Activated CD8-positive, alpha-beta memory T cell treated with anti-CD3 and anti-CD28 coated beads, Interleukin-2, amount 50 U/mL, for 48 hours (primary cell): ENCODE measurements at regions not wholly inside any gene's neighbourhood (a gene's known extent, or its start where the extent isn't known, plus 50 kb on each side); places are given as distances from the start of the nearest gene placed in this dataset.

ENCODE experiments used
- DNase-seq: peaks from one replicate; pipeline ENCODE4 v3.0.0-alpha.2; 2020

- DNase-seq = no peak
These were observed 63.9 kb upstream of the PIM1 start for GRCh38 chr6:37106051-37106363.

GRCh38 chr6:37106554-37106953, 63.4 kb upstream of the PIM1 start:
- DNase-seq = no peak

GRCh38 chr6:37106982-37107491, 62.9 kb upstream of the PIM1 start:
- DNase-seq = no peak

GRCh38 chr6:37109714-37110499, 60.0 kb upstream of the PIM1 start:
- DNase-seq = no peak

GRCh38 chr6:37110500-37111461, 59.2 kb upstream of the PIM1 start:
- DNase-seq = no peak

DNA sequence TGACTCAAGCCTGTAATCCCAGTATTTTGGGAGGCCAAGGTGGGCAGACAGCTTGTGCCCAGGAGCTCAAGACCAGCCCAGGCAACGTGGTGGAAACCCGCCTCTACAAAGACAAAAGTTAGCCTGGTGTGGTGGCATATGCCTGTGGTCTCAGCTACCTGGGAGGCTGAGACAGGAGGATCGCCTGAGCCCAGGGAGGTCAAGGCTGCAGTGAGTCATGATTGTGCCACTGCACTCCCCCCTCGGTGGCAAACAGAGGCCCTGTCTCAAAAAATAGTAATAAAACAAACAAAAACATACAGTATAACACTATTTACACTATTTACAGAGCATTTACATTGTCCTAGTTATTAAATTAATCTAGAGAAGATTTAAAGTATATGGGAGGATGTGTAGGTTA, 56.0 kb upstream of the PIM1 start:
- no peak for DNase-seq

DNA sequence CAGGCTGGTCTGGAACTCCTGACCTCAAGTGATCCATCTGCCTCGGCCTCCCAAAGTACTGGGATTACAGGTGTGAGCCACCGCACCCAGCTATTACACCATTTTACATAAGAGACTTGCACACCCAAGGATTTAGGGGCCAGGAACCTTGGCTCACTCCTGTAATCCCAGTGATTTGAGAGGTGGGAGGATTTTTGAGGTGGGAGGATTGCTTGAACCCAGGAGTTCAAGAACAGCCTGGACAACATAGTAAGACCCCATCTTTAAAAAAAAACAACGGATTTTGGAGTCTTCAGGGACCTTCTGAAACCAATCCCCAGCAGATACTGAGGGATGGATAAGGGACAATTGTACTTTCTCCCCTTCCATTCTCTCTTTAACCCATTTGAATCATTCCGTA, 55.3 kb upstream of the PIM1 start:
- DNase-seq = no peak

- no peak for DNase-seq
These were observed 54.6 kb upstream of the PIM1 start for GRCh38 chr6:37115236-37115895.

- DNase-seq = no peak
These were observed 53.6 kb upstream of the PIM1 start for GRCh38 chr6:37116326-37116725.

DNA sequence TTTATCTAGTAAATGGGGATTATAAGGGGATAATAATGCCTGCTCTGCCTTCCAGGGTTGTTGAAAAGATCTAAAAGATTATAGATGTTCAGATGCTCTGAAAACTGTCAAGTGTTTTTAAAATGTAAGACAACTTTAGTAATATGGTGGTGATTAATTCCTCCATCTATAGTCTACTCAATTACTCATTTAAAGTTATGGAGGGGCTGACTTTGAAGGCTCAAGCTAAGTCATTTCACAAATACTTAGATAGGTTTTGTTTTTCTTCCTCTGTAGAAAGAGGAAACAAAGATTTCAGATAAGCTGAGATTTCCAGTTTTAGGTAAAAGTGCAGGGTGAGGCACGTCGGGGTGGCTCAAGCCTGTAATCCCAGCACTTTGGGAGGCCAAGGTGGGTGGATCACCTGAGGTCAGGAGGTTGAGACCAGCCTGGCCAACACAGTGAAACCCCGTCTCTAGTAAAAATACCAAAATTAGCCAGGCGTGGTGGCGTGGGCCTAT, 50.5 kb upstream of the PIM1 start:
- DNase-seq = no peak
